GM23338 (cell line): ENCODE measurements at regions not wholly inside any gene's neighbourhood (a gene's known extent, or its start where the extent isn't known, plus 50 kb on each side); places are given as distances from the start of the nearest gene placed in this dataset.

ENCODE experiments used
- ATAC-seq: fragments of 200-7000 bp; cut with Tn5 transposase; 3 replicates; pipeline ENCODE4 v1.9.1; 2020
- DNase-seq: peaks from one replicate; pipeline ENCODE4 v3.0.0-alpha.2; 2015; ENCODE audit warnings: low spot score
- H2AFZ ChIP-seq: fragments of 200-600 bp; sonication (generic); 2 replicates; pipeline ENCODE4 v1.8.0; 2016; ENCODE audit warnings: antibody characterized with exemption, mild to moderate bottlenecking, moderate library complexity
- H3F3A ChIP-seq: fragments of 200-600 bp; sonication (generic); replicated peaks from 2 replicates; pipeline ENCODE4 v1.8.0; 2017; ENCODE audit warnings: antibody characterized with exemption, mixed run types, low read depth
- H3K27ac ChIP-seq: fragments of 200-600 bp; sonication (generic); 2 replicates; pipeline ENCODE4 v1.6.1; 2016; ENCODE audit warnings: low read depth
- H3K27me3 ChIP-seq: fragments of 200-600 bp; sonication (generic); 2 replicates; pipeline ENCODE4 v1.8.0; 2016; ENCODE audit warnings: mild to moderate bottlenecking, mixed run types, moderate library complexity; ENCODE audit not compliant: insufficient read depth
- H3K36me3 ChIP-seq: fragments of 200-600 bp; sonication (generic); 2 replicates; pipeline ENCODE4 v1.8.0; 2016; ENCODE audit warnings: mild to moderate bottlenecking; ENCODE audit not compliant: insufficient read depth
- H3K4me1 ChIP-seq: fragments of 200-600 bp; sonication (generic); 2 replicates; pipeline ENCODE4 v1.8.0; 2016; ENCODE audit warnings: mild to moderate bottlenecking, moderate library complexity; ENCODE audit not compliant: insufficient read depth
- H3K4me2 ChIP-seq: fragments of 200-600 bp; sonication (generic); 2 replicates; pipeline ENCODE4 v1.7.1; 2017; ENCODE audit warnings: mixed run types
- H3K4me3 ChIP-seq: fragments of 200-600 bp; sonication (generic); 2 replicates; pipeline ENCODE4 v1.6.1; 2016; ENCODE audit warnings: mixed run types
- H3K79me2 ChIP-seq: fragments of 200-600 bp; sonication (generic); replicated peaks from 2 replicates; pipeline ENCODE4 v1.8.0; 2017; ENCODE audit warnings: mild to moderate bottlenecking; ENCODE audit not compliant: insufficient read depth
- H3K9me2 ChIP-seq: fragments of 200-600 bp; sonication (generic); 2 replicates; pipeline ENCODE4 v1.8.0; 2017; ENCODE audit not compliant: insufficient read depth
- H4K20me1 ChIP-seq: fragments of 200-600 bp; sonication (generic); replicated peaks from 2 replicates; pipeline ENCODE4 v1.8.0; 2017; ENCODE audit warnings: mild to moderate bottlenecking; ENCODE audit not compliant: insufficient read depth
- H3K27ac Mint-ChIP-seq: 2 replicates; pipeline ENCODE4 v1.8.0; 2020; ENCODE audit warnings: inconsistent platforms, mild to moderate bottlenecking, moderate library complexity, mixed read lengths
- H3K27me3 Mint-ChIP-seq: 3 replicates; pipeline ENCODE4 v1.8.0; 2022; ENCODE audit warnings: low read depth, mild to moderate bottlenecking, moderate library complexity, mixed read lengths, inconsistent platforms; ENCODE audit not compliant: insufficient read depth, poor library complexity
- H3K36me3 Mint-ChIP-seq: 3 replicates; pipeline ENCODE4 v1.8.0; 2021; ENCODE audit warnings: low read depth, mild to moderate bottlenecking, inconsistent platforms, moderate library complexity, mixed read lengths
- H3K4me1 Mint-ChIP-seq: 3 replicates; pipeline ENCODE4 v1.8.0; 2020; ENCODE audit warnings: mild to moderate bottlenecking, inconsistent platforms, mixed read lengths
- H3K4me3 Mint-ChIP-seq: 3 replicates; pipeline ENCODE4 v1.8.0; 2021; ENCODE audit warnings: moderate library complexity, mild to moderate bottlenecking, inconsistent platforms, mixed read lengths
- H3K9me3 Mint-ChIP-seq: 3 replicates; pipeline ENCODE4 v1.8.0; 2020; ENCODE audit warnings: moderate library complexity, mild to moderate bottlenecking, inconsistent platforms, mixed read lengths
- CREB1 ChIP-seq: fragments of 250-450 bp; sonication (Bioruptor Pico); IDR thresholded peaks from 2 replicates; pipeline ENCODE4 v1.5.0; 2020; ENCODE audit warnings: low read depth, mild to moderate bottlenecking, moderate library complexity
- EZH2 ChIP-seq: fragments of 200-600 bp; sonication (generic); IDR thresholded peaks from one replicate; pipeline ENCODE4 v1.8.0; 2017; ENCODE audit warnings: antibody characterized with exemption, mild to moderate bottlenecking, low read depth; ENCODE audit not compliant: unreplicated experiment
- EZH2phosphoT487 ChIP-seq: fragments of 200-600 bp; sonication (generic); IDR thresholded peaks from one replicate; pipeline ENCODE4 v1.8.1; 2018; ENCODE audit warnings: antibody characterized with exemption; ENCODE audit not compliant: unreplicated experiment
- JUNB ChIP-seq: IDR thresholded peaks from one replicate; pipeline ENCODE4 v1.6.1; 2016; ENCODE audit warnings: antibody characterized with exemption; ENCODE audit not compliant: unreplicated experiment
- NANOG ChIP-seq: IDR thresholded peaks from 2 replicates; pipeline ENCODE4 v1.6.1; 2016; ENCODE audit warnings: antibody characterized with exemption, borderline replicate concordance
- POLR2AphosphoS5 ChIP-seq: IDR thresholded peaks from 2 replicates; pipeline ENCODE4 v1.6.1; 2016; ENCODE audit warnings: antibody characterized with exemption, low read depth
- STAT1 ChIP-seq: IDR thresholded peaks from one replicate; pipeline ENCODE4 v1.6.1; 2016; ENCODE audit warnings: antibody characterized with exemption; ENCODE audit not compliant: unreplicated experiment
- ZNF114 ChIP-seq: fragments of 250-450 bp; sonication (Bioruptor Pico); IDR thresholded peaks from 2 replicates; pipeline ENCODE4 v1.5.0; 2020; ENCODE audit warnings: mild to moderate bottlenecking, moderate library complexity
- ZNF331 ChIP-seq: fragments of 250-450 bp; sonication (Bioruptor Pico); IDR thresholded peaks from 2 replicates; pipeline ENCODE4 v1.5.0; 2020; ENCODE audit warnings: low read depth, mild to moderate bottlenecking, moderate library complexity
- TF ChIP-seq, protein P1 (sequence below), 2 experiments: fragments of 200-600 bp in 1 of 2; sonication (generic) in 1 of 2; conservative IDR thresholded peaks; 2 replicates each; pipeline versions ENCODE4 v1.5.1 to v1.6.1; 2016 to 2017; ENCODE audit warnings: antibody characterized with exemption in 2 of 2, low read depth in 2 of 2, mild to moderate bottlenecking in 2 of 2, moderate library complexity in 1 of 2
- TF ChIP-seq, protein P2 (sequence below): fragments of 250-450 bp; sonication (Bioruptor Pico); IDR thresholded peaks from 2 replicates; pipeline ENCODE4 v1.5.0; 2020; ENCODE audit warnings: mild to moderate bottlenecking, moderate library complexity
- TF ChIP-seq, protein P3 (sequence below): IDR thresholded peaks from one replicate; pipeline ENCODE4 v1.6.1; 2018; ENCODE audit warnings: antibody characterized with exemption; ENCODE audit not compliant: unreplicated experiment

DNA sequence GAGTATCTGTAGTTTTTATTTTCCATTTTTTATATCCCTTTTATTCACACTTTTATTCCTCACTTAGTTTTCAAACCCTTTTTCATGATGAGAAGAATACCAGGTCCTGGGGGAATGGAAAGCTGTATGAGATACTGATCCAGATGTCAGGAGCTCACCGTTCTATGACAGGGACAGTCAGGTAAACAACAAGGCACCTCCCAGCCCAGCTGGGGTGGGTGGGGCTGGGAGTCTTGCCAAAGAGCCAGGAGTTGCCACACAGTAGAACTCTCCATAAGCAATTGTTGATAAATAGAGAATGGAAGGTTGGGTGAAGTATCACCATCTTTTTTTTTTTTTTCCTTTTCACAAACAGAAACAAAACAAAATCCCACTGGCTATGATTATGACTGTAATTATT lies 225.8 kb downstream of the NSG2 start (continued):
- TF ChIP-seq, protein P1, sequence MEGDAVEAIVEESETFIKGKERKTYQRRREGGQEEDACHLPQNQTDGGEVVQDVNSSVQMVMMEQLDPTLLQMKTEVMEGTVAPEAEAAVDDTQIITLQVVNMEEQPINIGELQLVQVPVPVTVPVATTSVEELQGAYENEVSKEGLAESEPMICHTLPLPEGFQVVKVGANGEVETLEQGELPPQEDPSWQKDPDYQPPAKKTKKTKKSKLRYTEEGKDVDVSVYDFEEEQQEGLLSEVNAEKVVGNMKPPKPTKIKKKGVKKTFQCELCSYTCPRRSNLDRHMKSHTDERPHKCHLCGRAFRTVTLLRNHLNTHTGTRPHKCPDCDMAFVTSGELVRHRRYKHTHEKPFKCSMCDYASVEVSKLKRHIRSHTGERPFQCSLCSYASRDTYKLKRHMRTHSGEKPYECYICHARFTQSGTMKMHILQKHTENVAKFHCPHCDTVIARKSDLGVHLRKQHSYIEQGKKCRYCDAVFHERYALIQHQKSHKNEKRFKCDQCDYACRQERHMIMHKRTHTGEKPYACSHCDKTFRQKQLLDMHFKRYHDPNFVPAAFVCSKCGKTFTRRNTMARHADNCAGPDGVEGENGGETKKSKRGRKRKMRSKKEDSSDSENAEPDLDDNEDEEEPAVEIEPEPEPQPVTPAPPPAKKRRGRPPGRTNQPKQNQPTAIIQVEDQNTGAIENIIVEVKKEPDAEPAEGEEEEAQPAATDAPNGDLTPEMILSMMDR (conservative IDR thresholded peaks at IDR 0.05; ENCODE audit: low read depth in 2 of 2), result no peak

DNA sequence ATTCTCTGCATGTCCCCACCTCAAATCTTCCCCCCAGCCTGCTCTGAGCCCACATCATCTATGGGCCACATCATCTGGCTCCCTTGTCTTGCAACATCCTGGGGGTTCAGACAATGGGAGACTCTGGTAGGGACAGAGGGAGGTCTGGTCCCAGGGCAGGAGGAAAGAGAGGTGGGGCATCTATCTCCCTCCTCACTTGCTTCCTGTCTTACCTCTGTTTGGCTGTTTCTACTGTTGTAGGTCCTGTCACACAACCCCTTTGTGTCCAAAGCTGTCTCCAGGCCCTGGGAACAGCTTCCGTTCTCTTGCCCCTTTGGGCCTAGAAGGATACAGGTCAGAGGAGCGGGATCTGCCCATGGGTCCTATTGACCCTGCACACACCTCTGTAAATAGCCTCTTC lies 227.2 kb downstream of the NSG2 start:
- no peak for DNase-seq
- no peak for ATAC-seq
- H3K4me1 Mint-ChIP-seq, result no peaks in the 10 kb centered on the region
- TF ChIP-seq POLR2AphosphoS5 (no peak), EZH2 (no peak), NANOG (no peak), JUNB (no peak), STAT1 (no peak), CREB1 (CRISPR knock-in tag) (no peak), ZNF114 (CRISPR knock-in tag) (no peak), ZNF331 (no peak), EZH2phosphoT487 (no peak)
- TF ChIP-seq, protein P2, sequence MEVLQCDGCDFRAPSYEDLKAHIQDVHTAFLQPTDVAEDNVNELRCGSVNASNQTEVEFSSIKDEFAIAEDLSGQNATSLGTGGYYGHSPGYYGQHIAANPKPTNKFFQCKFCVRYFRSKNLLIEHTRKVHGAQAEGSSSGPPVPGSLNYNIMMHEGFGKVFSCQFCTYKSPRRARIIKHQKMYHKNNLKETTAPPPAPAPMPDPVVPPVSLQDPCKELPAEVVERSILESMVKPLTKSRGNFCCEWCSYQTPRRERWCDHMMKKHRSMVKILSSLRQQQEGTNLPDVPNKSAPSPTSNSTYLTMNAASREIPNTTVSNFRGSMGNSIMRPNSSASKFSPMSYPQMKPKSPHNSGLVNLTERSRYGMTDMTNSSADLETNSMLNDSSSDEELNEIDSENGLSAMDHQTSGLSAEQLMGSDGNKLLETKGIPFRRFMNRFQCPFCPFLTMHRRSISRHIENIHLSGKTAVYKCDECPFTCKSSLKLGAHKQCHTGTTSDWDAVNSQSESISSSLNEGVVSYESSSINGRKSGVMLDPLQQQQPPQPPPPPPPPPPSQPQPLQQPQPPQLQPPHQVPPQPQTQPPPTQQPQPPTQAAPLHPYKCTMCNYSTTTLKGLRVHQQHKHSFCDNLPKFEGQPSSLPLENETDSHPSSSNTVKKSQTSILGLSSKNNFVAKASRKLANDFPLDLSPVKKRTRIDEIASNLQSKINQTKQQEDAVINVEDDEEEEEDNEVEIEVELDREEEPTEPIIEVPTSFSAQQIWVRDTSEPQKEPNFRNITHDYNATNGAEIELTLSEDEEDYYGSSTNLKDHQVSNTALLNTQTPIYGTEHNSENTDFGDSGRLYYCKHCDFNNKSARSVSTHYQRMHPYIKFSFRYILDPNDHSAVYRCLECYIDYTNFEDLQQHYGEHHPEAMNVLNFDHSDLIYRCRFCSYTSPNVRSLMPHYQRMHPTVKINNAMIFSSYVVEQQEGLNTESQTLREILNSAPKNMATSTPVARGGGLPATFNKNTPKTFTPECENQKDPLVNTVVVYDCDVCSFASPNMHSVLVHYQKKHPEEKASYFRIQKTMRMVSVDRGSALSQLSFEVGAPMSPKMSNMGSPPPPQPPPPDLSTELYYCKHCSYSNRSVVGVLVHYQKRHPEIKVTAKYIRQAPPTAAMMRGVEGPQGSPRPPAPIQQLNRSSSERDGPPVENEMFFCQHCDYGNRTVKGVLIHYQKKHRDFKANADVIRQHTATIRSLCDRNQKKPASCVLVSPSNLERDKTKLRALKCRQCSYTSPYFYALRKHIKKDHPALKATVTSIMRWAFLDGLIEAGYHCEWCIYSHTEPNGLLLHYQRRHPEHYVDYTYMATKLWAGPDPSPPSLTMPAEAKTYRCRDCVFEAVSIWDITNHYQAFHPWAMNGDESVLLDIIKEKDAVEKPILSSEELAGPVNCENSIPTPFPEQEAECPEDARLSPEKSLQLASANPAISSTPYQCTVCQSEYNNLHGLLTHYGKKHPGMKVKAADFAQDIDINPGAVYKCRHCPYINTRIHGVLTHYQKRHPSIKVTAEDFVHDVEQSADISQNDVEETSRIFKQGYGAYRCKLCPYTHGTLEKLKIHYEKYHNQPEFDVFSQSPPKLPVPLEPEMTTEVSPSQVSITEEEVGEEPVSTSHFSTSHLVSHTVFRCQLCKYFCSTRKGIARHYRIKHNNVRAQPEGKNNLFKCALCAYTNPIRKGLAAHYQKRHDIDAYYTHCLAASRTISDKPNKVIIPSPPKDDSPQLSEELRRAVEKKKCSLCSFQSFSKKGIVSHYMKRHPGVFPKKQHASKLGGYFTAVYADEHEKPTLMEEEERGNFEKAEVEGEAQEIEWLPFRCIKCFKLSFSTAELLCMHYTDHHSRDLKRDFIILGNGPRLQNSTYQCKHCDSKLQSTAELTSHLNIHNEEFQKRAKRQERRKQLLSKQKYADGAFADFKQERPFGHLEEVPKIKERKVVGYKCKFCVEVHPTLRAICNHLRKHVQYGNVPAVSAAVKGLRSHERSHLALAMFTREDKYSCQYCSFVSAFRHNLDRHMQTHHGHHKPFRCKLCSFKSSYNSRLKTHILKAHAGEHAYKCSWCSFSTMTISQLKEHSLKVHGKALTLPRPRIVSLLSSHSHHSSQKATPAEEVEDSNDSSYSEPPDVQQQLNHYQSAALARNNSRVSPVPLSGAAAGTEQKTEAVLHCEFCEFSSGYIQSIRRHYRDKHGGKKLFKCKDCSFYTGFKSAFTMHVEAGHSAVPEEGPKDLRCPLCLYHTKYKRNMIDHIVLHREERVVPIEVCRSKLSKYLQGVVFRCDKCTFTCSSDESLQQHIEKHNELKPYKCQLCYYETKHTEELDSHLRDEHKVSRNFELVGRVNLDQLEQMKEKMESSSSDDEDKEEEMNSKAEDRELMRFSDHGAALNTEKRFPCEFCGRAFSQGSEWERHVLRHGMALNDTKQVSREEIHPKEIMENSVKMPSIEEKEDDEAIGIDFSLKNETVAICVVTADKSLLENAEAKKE (CRISPR knock-in tag), result no peak
- TF ChIP-seq, protein P1 (conservative IDR thresholded peaks at IDR 0.05; ENCODE audit: low read depth in 2 of 2), result no peak
- TF ChIP-seq, protein P3, sequence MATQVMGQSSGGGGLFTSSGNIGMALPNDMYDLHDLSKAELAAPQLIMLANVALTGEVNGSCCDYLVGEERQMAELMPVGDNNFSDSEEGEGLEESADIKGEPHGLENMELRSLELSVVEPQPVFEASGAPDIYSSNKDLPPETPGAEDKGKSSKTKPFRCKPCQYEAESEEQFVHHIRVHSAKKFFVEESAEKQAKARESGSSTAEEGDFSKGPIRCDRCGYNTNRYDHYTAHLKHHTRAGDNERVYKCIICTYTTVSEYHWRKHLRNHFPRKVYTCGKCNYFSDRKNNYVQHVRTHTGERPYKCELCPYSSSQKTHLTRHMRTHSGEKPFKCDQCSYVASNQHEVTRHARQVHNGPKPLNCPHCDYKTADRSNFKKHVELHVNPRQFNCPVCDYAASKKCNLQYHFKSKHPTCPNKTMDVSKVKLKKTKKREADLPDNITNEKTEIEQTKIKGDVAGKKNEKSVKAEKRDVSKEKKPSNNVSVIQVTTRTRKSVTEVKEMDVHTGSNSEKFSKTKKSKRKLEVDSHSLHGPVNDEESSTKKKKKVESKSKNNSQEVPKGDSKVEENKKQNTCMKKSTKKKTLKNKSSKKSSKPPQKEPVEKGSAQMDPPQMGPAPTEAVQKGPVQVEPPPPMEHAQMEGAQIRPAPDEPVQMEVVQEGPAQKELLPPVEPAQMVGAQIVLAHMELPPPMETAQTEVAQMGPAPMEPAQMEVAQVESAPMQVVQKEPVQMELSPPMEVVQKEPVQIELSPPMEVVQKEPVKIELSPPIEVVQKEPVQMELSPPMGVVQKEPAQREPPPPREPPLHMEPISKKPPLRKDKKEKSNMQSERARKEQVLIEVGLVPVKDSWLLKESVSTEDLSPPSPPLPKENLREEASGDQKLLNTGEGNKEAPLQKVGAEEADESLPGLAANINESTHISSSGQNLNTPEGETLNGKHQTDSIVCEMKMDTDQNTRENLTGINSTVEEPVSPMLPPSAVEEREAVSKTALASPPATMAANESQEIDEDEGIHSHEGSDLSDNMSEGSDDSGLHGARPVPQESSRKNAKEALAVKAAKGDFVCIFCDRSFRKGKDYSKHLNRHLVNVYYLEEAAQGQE, result no peak

More for the DNA sequence above, 227.2 kb downstream of the NSG2 start:
- Histone ChIP-seq H4K20me1 (no peaks in the 10 kb centered on the region), H3K4me2 (no peak overlapping the region), H3K9me2 (no peaks in the 10 kb centered on the region), H3K36me3 (no peaks in the 10 kb centered on the region), H3F3A (no peaks in the 10 kb centered on the region), H3K27ac (no peak overlapping the region), H3K79me2 (no peaks in the 10 kb centered on the region), H2AFZ (no peak overlapping the region), H3K27me3 (no peaks in the 10 kb centered on the region), H3K4me1 (no peaks in the 10 kb centered on the region), H3K4me3 (no peak overlapping the region)
- Mint-ChIP-seq H3K9me3 (peaks cover 3% of the 10 kb centered on the region; the same call in 2 of the 3 replicates), H3K36me3 (no peaks in the 10 kb centered on the region), H3K27ac (no peak overlapping the region), H3K4me3 (no peak overlapping the region), H3K27me3 (peaks cover 6% of the 10 kb centered on the region)
